HEK293 (cell line): ENCODE measurements at regions not wholly inside any gene's neighbourhood (a gene's known extent, or its start where the extent isn't known, plus 50 kb on each side); places are given as distances from the start of the nearest gene placed in this dataset.

Experiments
- CTCF ChIA-PET: fragments of 350-600 bp; formaldehyde crosslinking; extraction: SDS; loops from one replicate; lab custom pipeline; 2021; ENCODE audit warnings: antibody characterized with exemption; lab: Yijun Ruan, JAX
- POLR2A ChIA-PET: fragments of 300-600 bp; formaldehyde crosslinking; extraction: SDS; loops from one replicate; lab custom pipeline; 2020; ENCODE audit warnings: antibody characterized with exemption, inconsistent platforms; lab: Yijun Ruan, JAX
- H3K27ac ChIP-seq: fragments of 200-500 bp; sonication (Bioruptor generic); 2 replicates; pipeline ENCODE4 v1.5.1; 2014; ENCODE audit warnings: low read depth, low read length, control low read depth, inconsistent platforms; ENCODE audit errors: extremely low read depth
- H3K36me3 ChIP-seq, 2 experiments: fragments of 200-500 bp in 1 of 2; sonication (Bioruptor generic) in 1 of 2; 1 replicate in 1 of 2; 2 replicates in 1 of 2; pipeline ENCODE4 v1.5.1; 2014 to 2017; ENCODE audit warnings: inconsistent platforms in 2 of 2, low read length in 2 of 2; ENCODE audit not compliant: control insufficient read depth in 2 of 2, insufficient read depth in 1 of 2
- H3K4me1 ChIP-seq: fragments of 200-500 bp; sonication (Bioruptor generic); 2 replicates; pipeline ENCODE4 v1.5.1; 2014; ENCODE audit warnings: mild to moderate bottlenecking, low read length, inconsistent platforms; ENCODE audit not compliant: control insufficient read depth, insufficient read depth
- H3K4me3 ChIP-seq: 2 replicates; pipeline ENCODE4 v1.5.1; 2011; ENCODE audit warnings: low read depth, mild to moderate bottlenecking, control low read depth, low read length, moderate library complexity
- H3K9me3 ChIP-seq: fragments of 200-500 bp; sonication (Bioruptor generic); 2 replicates; pipeline ENCODE4 v1.5.1; 2014; ENCODE audit warnings: low read depth, low read length, inconsistent platforms; ENCODE audit not compliant: control insufficient read depth, insufficient read depth
- HIC1 ChIP-seq: fragments of 450-650 bp; formaldehyde crosslinking; IDR thresholded peaks from 2 replicates; pipeline ENCODE4 v1.5.1; 2016; ENCODE audit warnings: missing biosample characterization, missing genetic modification characterization
- HOXD13 ChIP-seq: sonication (generic); formaldehyde crosslinking; IDR thresholded peaks from 2 replicates; pipeline ENCODE4 v1.8.0; 2022; ENCODE audit warnings: missing genetic modification reagents, borderline replicate concordance
- KLF7 ChIP-seq: fragments of 450-650 bp; formaldehyde crosslinking; IDR thresholded peaks from 2 replicates; pipeline ENCODE4 v1.5.1; 2016; ENCODE audit warnings: missing biosample characterization, missing genetic modification characterization, borderline replicate concordance
- PRDM1 ChIP-seq: fragments of 450-650 bp; formaldehyde crosslinking; IDR thresholded peaks from 2 replicates; pipeline ENCODE4; 2016; ENCODE audit warnings: missing biosample characterization, missing genetic modification characterization
- PRDM2 ChIP-seq: fragments of 450-650 bp; formaldehyde crosslinking; IDR thresholded peaks from 2 replicates; pipeline ENCODE4 v1.5.1; 2016; ENCODE audit warnings: missing biosample characterization, missing genetic modification characterization, borderline replicate concordance
- SCRT1 ChIP-seq: fragments of 450-650 bp; formaldehyde crosslinking; IDR thresholded peaks from 2 replicates; pipeline ENCODE4 v1.5.1; 2016; ENCODE audit warnings: missing biosample characterization, missing genetic modification characterization, borderline replicate concordance
- TSHZ1 ChIP-seq: fragments of 450-650 bp; formaldehyde crosslinking; IDR thresholded peaks from 2 replicates; pipeline ENCODE4 v1.5.1; 2016; ENCODE audit warnings: missing biosample characterization, missing genetic modification characterization, borderline replicate concordance
- WT1 ChIP-seq: fragments of 450-650 bp; formaldehyde crosslinking; IDR thresholded peaks from 2 replicates; pipeline ENCODE4 v1.5.1; 2016; ENCODE audit warnings: missing biosample characterization, missing genetic modification characterization
- ZFP41 ChIP-seq: fragments of 450-650 bp; formaldehyde crosslinking; IDR thresholded peaks from 2 replicates; pipeline ENCODE4 v1.5.1; 2016; ENCODE audit warnings: missing biosample characterization, missing genetic modification characterization, borderline replicate concordance
- ZFP69B ChIP-seq: fragments of 450-650 bp; formaldehyde crosslinking; IDR thresholded peaks from 2 replicates; pipeline ENCODE4 v1.5.1; 2016; ENCODE audit warnings: missing biosample characterization, missing genetic modification characterization
- ZNF132 ChIP-seq: fragments of 450-650 bp; formaldehyde crosslinking; IDR thresholded peaks from 2 replicates; pipeline ENCODE4 v1.5.1; 2017; ENCODE audit warnings: missing biosample characterization, missing genetic modification characterization, borderline replicate concordance
- ZNF155 ChIP-seq: fragments of 450-650 bp; formaldehyde crosslinking; IDR thresholded peaks from 2 replicates; pipeline ENCODE4 v1.5.1; 2016; ENCODE audit warnings: missing biosample characterization, missing genetic modification characterization
- ZNF24 ChIP-seq: fragments of 450-650 bp; formaldehyde crosslinking; IDR thresholded peaks from 2 replicates; pipeline ENCODE4 v1.5.1; 2016; ENCODE audit warnings: missing biosample characterization, missing genetic modification characterization
- ZNF501 ChIP-seq: fragments of 450-650 bp; formaldehyde crosslinking; IDR thresholded peaks from 2 replicates; pipeline ENCODE4 v1.5.1; 2016; ENCODE audit warnings: missing biosample characterization, missing genetic modification characterization
- ZNF529 ChIP-seq: fragments of 450-650 bp; formaldehyde crosslinking; IDR thresholded peaks from 2 replicates; pipeline ENCODE4 v1.5.1; 2017; ENCODE audit warnings: missing genetic modification characterization, missing biosample characterization; ENCODE audit not compliant: insufficient replicate concordance
- ZNF548 ChIP-seq: fragments of 450-650 bp; formaldehyde crosslinking; IDR thresholded peaks from 2 replicates; pipeline ENCODE4 v1.5.1; 2016; ENCODE audit warnings: missing biosample characterization, missing genetic modification characterization
- ZNF670 ChIP-seq: fragments of 450-650 bp; formaldehyde crosslinking; IDR thresholded peaks from 2 replicates; pipeline ENCODE4 v1.5.1; 2016; ENCODE audit warnings: missing biosample characterization, missing genetic modification characterization, low read depth
- ZSCAN23 ChIP-seq: fragments of 450-650 bp; formaldehyde crosslinking; IDR thresholded peaks from 2 replicates; pipeline ENCODE4 v1.5.1; 2016; ENCODE audit warnings: missing biosample characterization, missing genetic modification characterization
- ZSCAN30 ChIP-seq: fragments of 450-650 bp; IDR thresholded peaks from 2 replicates; pipeline ENCODE4 v1.5.1; 2018; ENCODE audit warnings: missing biosample characterization, mild to moderate bottlenecking, missing genetic modification characterization, moderate library complexity
- ZSCAN5A ChIP-seq: fragments of 450-650 bp; formaldehyde crosslinking; IDR thresholded peaks from 2 replicates; pipeline ENCODE4 v1.5.1; 2016; ENCODE audit warnings: missing biosample characterization, missing genetic modification characterization
- ZXDB ChIP-seq: fragments of 450-650 bp; formaldehyde crosslinking; IDR thresholded peaks from 2 replicates; pipeline ENCODE4 v1.5.1; 2016; ENCODE audit warnings: missing biosample characterization, missing genetic modification characterization

GRCh38 chr1:212528501-212528900 is 80.1 kb upstream of the ATF3 start:
- CTCF ChIA-PET: interaction anchor here (0.6 to 2.4 kb wide), 4 partner anchors 9 to 305 kb away, joined by 3 to 9 read pairs (median 4); no protein-coding TSS in a partner anchor
- H3K36me3 ChIP-seq: no peaks in the 10 kb centered on the region
- no peak for TF ChIP-seq ZNF529 (tag by site-specific recombination)
- TF ChIP-seq, all 188 proteins: peak for 0
- Histone ChIP-seq H3K4me1 (no peaks in the 10 kb centered on the region), H3K27ac (no peak overlapping the region), H3K9me3 (no peaks in the 10 kb centered on the region), H3K4me3 (no peak overlapping the region)
- POLR2A ChIA-PET: interaction anchor here (0.5 to 0.6 kb wide), 2 partner anchors 26 to 955 kb away, joined by 3 read pairs; no protein-coding TSS in a partner anchor

- H3K4me3 ChIP-seq: no peak overlapping the region
- H3K36me3 ChIP-seq: no peaks in the 10 kb centered on the region
- POLR2A ChIA-PET: interaction anchor here (0.5 kb wide), 1 partner anchor 25 kb away, joined by 3 read pairs; no protein-coding TSS in a partner anchor
- no peak overlapping the region for H3K27ac ChIP-seq
- no peaks in the 10 kb centered on the region for H3K4me1 ChIP-seq
- no peaks in the 10 kb centered on the region for H3K9me3 ChIP-seq
- CTCF ChIA-PET: interaction anchor here (0.5 to 2.4 kb wide), 3 partner anchors 8 to 87 kb away, joined by 4 to 9 read pairs (median 5); no protein-coding TSS in a partner anchor
- TF ChIP-seq ZNF155 (tag by site-specific recombination) (no peak), ZFP41 (tag by site-specific recombination) (no peak), ZSCAN23 (tag by site-specific recombination) (no peak), SCRT1 (tag by site-specific recombination) (no peak), TSHZ1 (no peak), ZFP69B (tag by site-specific recombination) (no peak), ZNF24 (tag by site-specific recombination) (0 out of 2 replicates have a peak, but pooled peaks have one; percentile 61), WT1 (tag by site-specific recombination) (no peak), KLF7 (tag by site-specific recombination) (no peak), ZNF548 (tag by site-specific recombination) (no peak), PRDM1 (tag by site-specific recombination) (no peak; the same call in 1 of the 2 replicates), ZXDB (tag by site-specific recombination) (no peak), ZNF132 (tag by site-specific recombination) (no peak), ZSCAN30 (tag by site-specific recombination) (no peak), ZSCAN5A (tag by site-specific recombination) (no peak), PRDM2 (no peak), HOXD13 (no peak), ZNF501 (tag by site-specific recombination) (0 out of 2 replicates have a peak, but pooled peaks have one; percentile 8), ZNF670 (tag by site-specific recombination) (no peak), HIC1 (0 out of 2 replicates have a peak, but pooled peaks have one; percentile 33)
These were observed 79.3 kb upstream of the ATF3 start for GRCh38 chr1:212529211-212529741.
